ENCODE measurements at regions not wholly inside any gene's neighbourhood (a gene's known extent, or its start where the extent isn't known, plus 50 kb on each side); places are given as distances from the start of the nearest gene placed in this dataset.

- no peak for TF ChIP-seq CTCF (IDR thresholded peaks at IDR 0.05; ENCODE audit: low read depth, low read length)
- no peak overlapping the region for H3K4me2 ChIP-seq (ENCODE audit: low read length)
- no peak overlapping the region for H3K4me3 ChIP-seq (ENCODE audit: low read length)
- H3K36me3 ChIP-seq (replicated peaks; ENCODE audit: low read depth, low read length), result no peaks in the 10 kb centered on the region
- H3K79me2 ChIP-seq (ENCODE audit: low read length), result no peaks in the 10 kb centered on the region
- no peaks in the 10 kb centered on the region for H4K20me1 ChIP-seq (ENCODE audit: insufficient read depth, low read length)
- no peaks in the 10 kb centered on the region for H3K27me3 ChIP-seq (ENCODE audit: low read depth, low read length)
- no peaks in the 10 kb centered on the region for H3K4me1 ChIP-seq (ENCODE audit: low read length)
- no peak overlapping the region for H3K27ac ChIP-seq (ENCODE audit: low read length)
- H3K9ac ChIP-seq (ENCODE audit: low read length), result no peak overlapping the region
- no peak overlapping the region for H2AFZ ChIP-seq (ENCODE audit: low read depth, low read length)
- no peaks in the 10 kb centered on the region for H3K9me3 ChIP-seq (ENCODE audit: insufficient read depth, low read length)
Measured at GRCh38 chr1:78224861-78225552, 179.2 kb downstream of the GIPC2 start.

- Histone ChIP-seq H3K9me3 (ENCODE audit: insufficient read depth, low read length) (no peaks in the 10 kb centered on the region), H3K27me3 (ENCODE audit: low read depth, low read length) (no peaks in the 10 kb centered on the region), H3K36me3 (replicated peaks; ENCODE audit: low read depth, low read length) (no peaks in the 10 kb centered on the region), H3K27ac (ENCODE audit: low read length) (no peak overlapping the region), H3K9ac (ENCODE audit: low read length) (no peak overlapping the region), H3K79me2 (ENCODE audit: low read length) (no peaks in the 10 kb centered on the region), H3K4me2 (ENCODE audit: low read length) (no peak overlapping the region), H4K20me1 (ENCODE audit: insufficient read depth, low read length) (no peaks in the 10 kb centered on the region), H2AFZ (ENCODE audit: low read depth, low read length) (no peak overlapping the region), H3K4me3 (ENCODE audit: low read length) (no peak overlapping the region), H3K4me1 (ENCODE audit: low read length) (no peaks in the 10 kb centered on the region)
- TF ChIP-seq CTCF (IDR thresholded peaks at IDR 0.05; ENCODE audit: low read depth, low read length), result no peak
- TF ChIP-seq EZH2phosphoT487 (IDR thresholded peaks at IDR 0.05; ENCODE audit: low read depth), result no peak
Measured at GRCh38 chr1:78226784-78227183, 181.0 kb downstream of the GIPC2 start.

- Histone ChIP-seq H3K79me2 (ENCODE audit: low read length) (no peaks in the 10 kb centered on the region), H3K36me3 (replicated peaks; ENCODE audit: low read depth, low read length) (no peaks in the 10 kb centered on the region), H3K9me3 (ENCODE audit: insufficient read depth, low read length) (no peaks in the 10 kb centered on the region), H2AFZ (ENCODE audit: low read depth, low read length) (no peak overlapping the region), H3K27ac (ENCODE audit: low read length) (no peak overlapping the region), H3K9ac (ENCODE audit: low read length) (no peak overlapping the region), H3K27me3 (ENCODE audit: low read depth, low read length) (no peaks in the 10 kb centered on the region), H4K20me1 (ENCODE audit: insufficient read depth, low read length) (no peaks in the 10 kb centered on the region), H3K4me2 (ENCODE audit: low read length) (no peak overlapping the region), H3K4me1 (ENCODE audit: low read length) (no peaks in the 10 kb centered on the region), H3K4me3 (ENCODE audit: low read length) (no peak overlapping the region)
- TF ChIP-seq CTCF (IDR thresholded peaks at IDR 0.05; ENCODE audit: low read depth, low read length) (no peak), EZH2phosphoT487 (IDR thresholded peaks at IDR 0.05; ENCODE audit: low read depth) (no peak)
Measured at GRCh38 chr1:78227705-78228635, 182.2 kb downstream of the GIPC2 start.

GRCh38 chr1:78229344-78229743 lies 183.6 kb downstream of the GIPC2 start:
- H3K4me2 ChIP-seq (ENCODE audit: low read length), result no peak overlapping the region
- H3K27ac ChIP-seq (ENCODE audit: low read length), result no peak overlapping the region
- H3K79me2 ChIP-seq (ENCODE audit: low read length), result no peaks in the 10 kb centered on the region
- no peak overlapping the region for H3K9ac ChIP-seq (ENCODE audit: low read length)
- no peaks in the 10 kb centered on the region for H3K9me3 ChIP-seq (ENCODE audit: insufficient read depth, low read length)
- H2AFZ ChIP-seq (ENCODE audit: low read depth, low read length), result no peak overlapping the region
- TF ChIP-seq CTCF (IDR thresholded peaks at IDR 0.05; ENCODE audit: low read depth, low read length) (no peak), EZH2phosphoT487 (IDR thresholded peaks at IDR 0.05; ENCODE audit: low read depth) (no peak)
- H3K4me1 ChIP-seq (ENCODE audit: low read length), result no peaks in the 10 kb centered on the region
- no peaks in the 10 kb centered on the region for H4K20me1 ChIP-seq (ENCODE audit: insufficient read depth, low read length)
- H3K4me3 ChIP-seq (ENCODE audit: low read length), result no peak overlapping the region
- H3K36me3 ChIP-seq (replicated peaks; ENCODE audit: low read depth, low read length), result no peaks in the 10 kb centered on the region
- H3K27me3 ChIP-seq (ENCODE audit: low read depth, low read length), result no peaks in the 10 kb centered on the region

Measured in OCI-LY3 (cell line).